CD4-positive, alpha-beta T cell treated with Interleukin-17A for 1 hour (primary cell): ENCODE measurements at regions not wholly inside any gene's neighbourhood (a gene's known extent, or its start where the extent isn't known, plus 50 kb on each side); places are given as distances from the start of the nearest gene placed in this dataset.
"Not testable (repeated sequence)": the region's sequence is repeated elsewhere in the genome, so short reads cannot be mapped to it uniquely, and the experiment has no call there.

Source experiments
- DNase-seq: peaks from one replicate; pipeline ENCODE4 v3.0.0-alpha.2; 2020

DNA sequence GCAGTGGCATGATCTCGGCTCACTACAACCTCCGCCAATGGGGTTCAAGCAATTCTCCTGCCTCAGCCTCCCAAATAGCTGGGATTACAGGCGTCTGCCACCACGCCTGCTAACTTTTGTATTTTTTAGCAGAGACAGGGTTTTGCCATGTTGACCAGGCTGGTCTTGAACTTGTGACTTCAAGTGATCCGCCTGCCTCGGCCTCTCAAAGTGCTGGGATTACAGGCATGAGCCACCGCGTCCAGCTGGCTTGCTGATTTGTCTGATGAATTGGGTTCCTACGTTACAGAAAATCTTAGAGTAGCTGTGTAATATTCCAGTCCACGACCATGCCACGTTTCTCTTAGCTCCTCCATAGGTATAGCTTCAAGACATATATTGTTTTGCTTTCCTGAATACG is 102.6 kb upstream of the OTOS start:
- not testable (repeated sequence) for DNase-seq

DNA sequence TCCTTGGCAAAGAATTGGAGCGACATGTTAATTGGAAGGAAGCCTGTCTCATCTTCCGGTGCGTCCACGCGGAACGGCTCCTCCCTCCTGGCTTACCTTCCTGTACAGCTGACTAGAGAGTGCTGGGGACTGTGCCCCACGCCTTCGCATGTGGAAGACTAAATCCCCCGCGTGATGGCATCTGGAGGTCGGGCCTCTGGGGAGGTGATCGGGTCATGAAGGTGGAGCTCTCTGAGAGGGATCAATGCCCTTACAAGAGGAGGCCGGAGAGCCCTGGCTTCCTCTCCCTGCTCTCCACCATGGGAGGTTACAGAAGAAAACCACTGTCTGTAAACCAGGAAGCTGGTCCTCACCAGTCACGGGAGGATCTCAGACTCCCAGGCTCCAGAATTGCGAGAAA is 104.1 kb upstream of the OTOS start:
- DNase-seq, result no peak

DNA sequence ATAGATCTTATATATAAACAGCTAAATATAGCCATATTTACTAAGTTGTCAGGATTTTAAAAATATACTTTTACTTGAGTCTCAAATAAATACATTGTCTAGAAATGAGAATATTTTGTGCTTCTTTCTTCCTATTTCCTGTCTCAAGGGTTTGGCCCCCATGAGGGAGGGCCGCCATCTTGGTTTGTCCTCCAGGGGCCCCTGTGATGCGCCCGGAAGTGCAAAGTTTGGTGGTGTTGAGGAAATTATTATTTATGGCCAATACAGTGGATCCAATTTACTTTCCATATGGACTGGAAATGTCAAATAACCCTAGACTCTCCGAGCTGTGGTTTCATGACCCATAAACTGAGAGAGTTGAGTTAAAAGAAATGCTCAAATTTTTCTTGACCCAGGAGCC is 104.7 kb upstream of the OTOS start:
- no peak for DNase-seq

DNA sequence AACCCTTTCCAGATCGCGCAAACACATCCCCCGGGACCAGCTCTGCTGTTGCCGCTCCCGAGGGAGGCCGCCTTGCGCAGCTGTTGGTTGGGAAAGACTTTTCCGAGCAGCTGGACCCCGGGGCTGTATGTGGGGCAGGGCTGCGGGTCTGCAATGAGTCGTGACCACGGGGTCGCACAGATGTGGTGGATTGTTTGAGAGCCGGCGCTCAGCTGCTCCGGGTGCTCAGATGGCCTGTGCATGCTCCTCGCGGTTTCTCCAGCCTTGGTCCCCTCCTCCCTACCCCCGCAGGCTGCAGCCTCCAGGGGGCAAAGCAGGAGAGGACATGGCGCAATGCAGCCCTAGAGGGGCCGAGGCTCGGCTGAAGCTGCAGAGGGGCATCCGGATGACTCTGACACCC is 105.2 kb upstream of the OTOS start:
- DNase-seq, result no peak

DNA sequence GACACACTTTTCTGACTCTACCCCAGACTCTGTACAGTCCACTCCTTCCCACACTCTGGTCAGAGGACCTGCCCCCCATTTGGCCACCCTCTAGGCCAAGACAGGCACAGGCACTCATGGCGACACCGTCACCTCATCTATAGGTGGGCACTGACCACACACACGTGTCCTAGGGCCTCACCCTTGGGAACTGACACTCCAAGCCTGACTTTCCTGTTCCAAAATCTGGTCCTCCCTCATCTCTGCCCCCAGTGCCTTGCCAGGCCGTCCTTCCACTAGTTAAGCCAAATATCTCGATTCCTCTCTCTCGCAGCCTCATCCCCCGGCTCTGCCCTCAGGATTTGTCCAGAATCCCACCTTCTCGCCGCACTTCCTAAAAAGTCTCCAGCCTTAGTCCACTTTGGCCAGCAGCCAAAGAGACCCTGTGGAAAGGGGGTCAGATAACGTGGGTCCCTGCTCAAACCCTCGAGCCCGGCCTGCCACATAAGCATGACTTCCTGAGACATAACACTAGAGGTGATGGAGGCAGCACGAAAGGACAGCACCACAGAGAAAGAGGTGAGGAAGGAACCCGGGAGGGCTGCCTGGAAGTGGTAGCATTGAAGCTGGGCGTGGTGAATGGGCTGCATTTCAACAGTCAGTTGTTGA is 105.8 kb upstream of the OTOS start:
- DNase-seq, result no peak

DNA sequence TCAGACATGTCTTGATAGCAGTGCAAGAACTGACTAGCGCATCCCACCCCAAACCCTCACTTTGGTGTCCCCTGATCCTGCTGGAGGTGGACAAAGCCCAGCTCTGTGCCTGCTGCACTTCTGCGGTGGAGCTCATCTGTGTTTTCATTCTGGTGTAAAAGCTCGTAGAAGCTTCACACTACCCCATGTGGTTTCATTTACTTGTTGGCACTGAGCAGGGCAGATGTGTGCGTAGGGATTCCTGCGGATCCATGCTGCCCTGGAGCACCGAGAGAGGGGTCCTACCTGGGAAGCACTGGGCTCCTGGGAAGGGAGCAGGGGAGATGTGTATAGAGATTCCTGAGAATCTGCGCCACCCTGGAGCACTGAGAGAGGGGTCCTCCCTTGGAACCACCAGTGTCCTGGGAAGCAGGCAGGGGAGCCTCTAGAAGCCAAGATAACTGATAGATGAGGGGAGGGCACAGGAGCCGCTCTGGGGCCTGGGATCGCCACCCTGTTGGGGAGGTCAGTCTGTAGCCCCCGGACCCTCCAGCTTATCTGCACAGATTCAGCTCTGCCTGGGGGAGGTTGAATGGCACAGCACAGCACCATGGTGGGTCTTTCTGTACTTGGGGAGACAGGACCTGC is 106.9 kb upstream of the OTOS start:
- DNase-seq, result no peak

DNA sequence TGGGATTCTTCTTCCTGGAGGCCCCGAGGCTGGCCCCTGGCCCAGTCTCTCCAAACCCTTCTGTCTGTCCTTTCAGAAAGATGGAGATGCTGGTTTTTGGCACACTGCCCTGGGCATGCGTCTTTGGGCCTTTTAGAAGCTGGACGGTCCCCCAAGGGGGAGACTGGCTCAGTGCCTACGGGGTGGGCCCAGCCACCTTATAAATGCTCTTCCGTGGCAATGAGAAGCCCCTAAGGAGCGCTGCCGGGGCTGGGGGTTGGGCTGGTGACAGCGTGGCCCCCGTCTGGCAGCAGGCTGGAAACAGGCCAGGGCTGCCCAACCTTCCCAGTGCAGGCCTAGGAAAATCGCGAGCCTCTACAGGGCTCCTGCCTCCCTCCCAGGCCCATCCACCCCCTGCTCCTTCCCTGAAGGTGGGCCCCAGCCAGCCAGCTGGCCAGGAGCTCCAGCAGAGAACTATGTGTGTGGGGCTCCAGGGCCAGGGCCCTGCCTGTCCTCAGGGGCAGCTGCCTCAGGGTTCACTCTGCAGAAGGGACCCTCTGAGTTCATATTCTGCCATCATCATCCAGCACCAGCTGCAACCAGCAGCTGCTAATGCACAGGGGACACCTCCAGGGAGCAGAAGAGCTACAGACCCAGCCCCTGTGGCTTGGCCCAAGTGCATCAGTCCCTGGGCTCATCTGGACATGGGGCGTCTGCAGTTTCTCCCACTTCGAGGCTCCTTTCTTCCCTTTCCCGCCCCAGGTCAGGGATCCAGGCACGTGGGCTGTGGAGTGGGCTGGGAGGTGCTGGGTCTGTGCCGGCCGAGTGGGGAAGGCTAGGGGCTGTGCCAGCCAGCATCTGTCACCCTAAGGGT is 107.6 kb upstream of the OTOS start:
- DNase-seq, result no peak

DNA sequence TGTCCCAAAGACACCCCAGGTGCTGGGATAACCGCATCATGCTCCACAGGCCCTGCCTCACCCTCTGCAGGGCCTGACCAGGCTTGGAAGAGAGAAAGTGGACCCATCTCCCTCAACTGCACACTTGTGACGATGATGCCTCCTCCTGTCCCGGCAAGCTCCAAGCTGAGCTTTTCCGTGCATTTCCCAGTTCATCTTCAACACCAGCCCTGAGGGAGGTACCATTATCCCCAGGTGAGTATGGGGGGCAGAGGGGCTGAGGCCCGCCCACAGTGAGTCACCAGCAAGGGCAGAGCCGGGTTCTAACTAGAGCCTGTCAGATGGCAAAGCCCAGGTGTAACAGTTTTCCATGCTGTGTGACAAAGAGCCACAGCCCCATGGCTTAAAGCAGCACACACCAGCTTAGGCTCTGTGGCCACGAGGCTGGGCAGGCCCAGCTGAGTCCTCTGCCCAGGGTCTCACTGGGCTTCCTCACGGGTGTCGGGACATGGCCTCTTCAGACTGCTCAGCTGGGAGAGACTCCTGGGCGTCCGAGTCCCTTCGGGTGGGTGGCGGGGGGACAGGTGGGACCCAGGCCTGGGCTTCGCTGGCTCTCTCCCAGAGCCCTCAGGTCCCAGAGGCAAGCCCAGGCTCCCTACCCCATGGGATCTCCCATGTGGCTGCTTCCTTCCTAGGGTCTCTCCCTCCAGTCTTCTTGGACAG is 108.4 kb upstream of the OTOS start:
- no peak for DNase-seq

DNA sequence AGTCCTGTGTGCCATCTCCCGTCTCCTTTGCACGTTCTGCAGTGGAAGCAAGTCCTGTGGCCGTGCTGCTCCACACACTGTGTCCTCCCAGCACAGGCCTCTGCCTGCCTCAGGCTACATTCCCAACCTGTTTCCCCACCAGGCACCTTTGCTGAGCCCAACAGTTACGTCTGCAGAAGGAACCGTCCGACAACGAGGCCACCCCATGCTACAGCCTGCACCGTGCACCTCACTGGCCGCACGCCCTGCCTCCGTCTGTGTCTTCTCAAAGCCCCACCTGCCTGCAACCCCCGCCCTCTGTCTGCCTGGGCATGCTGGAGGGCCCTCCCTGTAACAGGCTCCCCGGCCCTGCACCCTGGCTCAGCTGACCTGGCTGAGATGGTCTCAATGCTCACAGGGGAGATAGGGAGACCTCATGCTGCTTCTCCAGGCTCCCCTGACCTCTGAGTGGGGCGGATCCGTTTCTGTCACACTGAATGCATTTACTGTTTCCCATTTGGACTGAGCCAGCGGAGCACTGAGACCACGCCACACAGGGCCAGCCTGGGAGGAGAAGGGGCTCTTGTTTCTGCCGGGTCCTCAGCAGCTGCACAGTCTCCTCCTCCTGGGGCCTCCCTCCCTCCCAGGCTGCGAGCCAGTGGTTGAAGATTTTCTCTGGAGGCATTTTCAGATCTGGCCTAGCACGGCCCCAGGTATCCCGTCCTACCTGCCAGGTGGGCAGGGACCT is 109.1 kb upstream of the OTOS start:
- DNase-seq, result no peak

DNA sequence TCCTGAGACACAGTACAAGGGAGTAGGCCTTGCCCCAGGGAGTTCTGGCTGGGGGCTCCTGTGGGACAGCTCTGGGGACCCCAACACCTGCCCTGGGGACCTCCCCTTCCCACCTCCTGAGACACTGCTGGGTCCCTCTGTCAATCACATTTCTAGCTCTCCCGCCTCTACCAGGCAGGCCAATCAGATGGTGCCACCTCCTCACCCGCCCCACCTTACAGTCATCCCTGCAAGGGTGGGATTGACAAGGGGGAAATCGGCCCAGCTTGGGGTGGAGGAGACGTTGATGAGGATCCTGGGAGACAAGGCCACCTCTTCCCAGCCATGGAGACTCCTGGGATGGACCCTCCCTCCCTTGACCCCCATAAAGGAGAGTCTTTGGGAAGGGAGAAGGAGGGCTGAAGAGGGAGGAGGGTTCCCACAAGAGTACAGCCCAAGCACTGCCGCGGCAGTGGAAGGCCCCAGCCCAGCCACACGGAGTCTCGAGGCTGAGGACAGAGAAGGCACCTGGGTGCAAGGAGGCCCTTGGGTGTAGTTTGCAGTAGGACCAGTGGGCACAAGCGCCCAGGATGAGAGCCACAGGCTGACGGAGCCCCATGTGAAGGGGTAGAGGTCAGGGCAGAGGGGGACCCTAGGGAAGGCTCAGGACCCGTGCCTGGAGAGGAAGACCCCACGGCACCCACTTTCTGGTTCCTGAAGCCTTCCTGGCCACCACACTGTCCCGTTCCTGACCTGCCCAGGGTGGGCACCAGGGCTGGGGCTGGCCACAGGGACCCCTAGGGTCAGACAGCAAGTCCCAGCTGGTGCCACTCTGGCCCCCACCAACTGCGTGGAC is 109.9 kb upstream of the OTOS start:
- DNase-seq, result no peak

DNA sequence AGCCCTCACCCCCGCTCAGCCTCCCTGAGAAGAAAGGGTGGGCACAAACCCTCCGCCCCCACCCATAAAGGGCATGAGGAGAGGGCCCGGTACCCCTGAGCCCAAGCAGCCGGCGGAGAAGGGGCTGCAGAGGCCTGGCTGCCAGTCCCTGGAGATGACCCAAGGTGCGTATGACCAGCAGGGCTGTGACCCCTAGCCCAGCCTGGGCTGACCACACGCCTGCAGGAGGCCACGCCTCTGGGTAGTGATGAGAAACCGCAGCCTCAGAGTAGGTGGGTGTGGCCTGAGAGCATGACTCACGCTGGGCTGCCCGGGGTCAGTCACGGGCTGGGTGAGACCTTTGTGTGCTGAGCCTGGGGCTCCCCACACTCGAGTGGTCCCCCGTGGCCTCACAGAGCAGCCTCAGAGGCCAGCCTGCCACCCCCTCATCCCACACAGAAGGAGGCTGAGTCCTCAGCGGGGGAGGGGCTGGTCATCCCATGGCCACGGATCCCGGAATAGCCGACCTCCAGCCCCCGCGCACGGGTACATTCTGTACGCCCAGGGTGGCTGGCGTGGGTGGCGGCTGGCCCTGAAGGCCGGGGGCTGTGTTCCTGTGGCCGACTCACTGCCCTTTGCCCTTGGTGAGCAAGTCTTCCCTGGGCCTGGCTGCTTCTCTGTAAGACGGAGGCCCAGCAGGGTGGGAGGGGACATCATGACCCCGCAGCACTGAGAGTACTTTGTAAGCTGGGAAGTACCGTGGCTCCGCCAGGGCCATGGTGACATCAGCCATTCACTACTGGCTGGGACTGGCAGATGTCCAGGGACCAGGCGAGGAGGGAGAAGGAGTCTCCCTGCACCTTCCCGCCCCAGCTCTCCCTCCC is 110.8 kb upstream of the OTOS start:
- no peak for DNase-seq

DNA sequence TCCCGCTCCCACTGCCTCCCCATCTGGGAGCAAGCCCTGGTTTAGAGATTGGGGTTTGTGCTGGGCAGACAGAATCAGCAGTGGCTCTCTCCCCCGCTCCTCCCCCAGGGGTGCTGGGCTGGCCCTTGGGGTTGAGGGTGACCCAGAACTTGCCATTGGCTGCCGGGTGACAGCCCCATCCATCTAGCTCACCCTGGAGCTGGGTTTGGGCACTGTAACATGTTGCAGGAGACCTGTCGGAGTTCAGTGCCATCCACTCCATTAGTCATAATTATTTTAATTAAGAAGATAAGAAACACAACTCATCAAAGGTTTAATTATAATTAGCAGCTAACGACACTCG is 111.4 kb upstream of the OTOS start:
- no peak for DNase-seq

DNA sequence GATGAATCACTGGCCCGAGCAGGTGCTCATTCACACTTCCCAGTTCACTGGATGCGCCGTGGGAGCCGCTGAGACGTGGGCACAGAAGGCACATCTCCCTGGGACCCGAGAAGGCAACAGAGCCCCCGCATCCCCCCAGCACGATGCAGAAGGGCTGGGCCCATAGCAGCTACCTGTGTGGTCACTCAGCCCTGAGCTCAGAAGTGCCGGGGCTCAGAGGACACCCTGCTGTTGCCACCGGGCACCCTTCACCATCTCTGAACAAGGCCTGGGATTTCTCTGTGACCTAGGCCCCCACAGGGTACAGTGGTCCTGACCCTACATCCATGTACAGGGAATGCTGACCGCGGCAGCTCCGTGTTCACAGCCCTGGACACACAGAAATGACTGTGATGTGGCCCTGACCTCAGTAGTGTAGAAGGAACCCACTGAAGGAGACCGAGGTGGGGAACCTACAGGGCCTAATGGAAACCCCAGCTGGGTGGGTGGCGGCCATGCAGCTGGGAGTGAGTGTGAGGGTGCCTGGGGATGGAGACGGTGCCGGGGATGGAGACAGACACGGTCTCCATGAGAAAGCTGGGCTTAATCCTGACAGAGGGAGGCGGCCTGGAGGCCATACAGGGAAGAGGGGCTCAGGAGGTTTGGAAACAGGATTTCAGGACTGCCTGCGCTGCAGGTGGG is 111.9 kb upstream of the OTOS start:
- DNase-seq, result no peak

DNA sequence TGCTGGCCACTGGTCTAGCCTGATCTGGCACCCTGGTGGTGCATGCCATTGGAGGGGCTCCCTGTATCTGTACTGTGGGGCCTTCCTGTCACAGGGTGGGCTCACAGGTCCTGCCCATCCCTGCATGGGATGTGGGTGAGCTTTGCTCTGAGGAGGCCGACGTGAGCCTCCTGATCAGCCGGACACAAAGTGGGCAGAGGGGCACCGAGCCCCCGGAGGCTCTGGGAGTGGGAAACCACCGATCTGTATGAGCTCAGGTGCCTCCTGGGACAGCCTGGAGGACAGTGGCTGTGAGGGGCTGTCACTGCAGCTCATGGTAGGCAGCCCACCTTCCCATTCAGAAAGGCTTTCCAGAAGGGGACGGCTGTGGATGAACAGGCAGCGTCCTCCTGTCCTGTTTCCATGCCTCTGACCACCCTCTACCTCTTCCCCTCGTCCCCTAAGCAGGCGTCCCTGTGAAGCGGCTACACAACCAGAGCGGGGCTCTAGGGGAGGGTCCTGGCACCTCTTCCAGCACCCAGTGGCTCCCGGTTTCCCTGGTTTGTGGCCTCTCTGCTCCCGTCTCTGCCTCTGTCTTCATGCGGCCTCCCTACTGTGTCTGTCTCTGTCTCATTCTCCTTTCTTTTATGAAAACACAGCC is 112.5 kb upstream of the OTOS start:
- DNase-seq, result no peak

DNA sequence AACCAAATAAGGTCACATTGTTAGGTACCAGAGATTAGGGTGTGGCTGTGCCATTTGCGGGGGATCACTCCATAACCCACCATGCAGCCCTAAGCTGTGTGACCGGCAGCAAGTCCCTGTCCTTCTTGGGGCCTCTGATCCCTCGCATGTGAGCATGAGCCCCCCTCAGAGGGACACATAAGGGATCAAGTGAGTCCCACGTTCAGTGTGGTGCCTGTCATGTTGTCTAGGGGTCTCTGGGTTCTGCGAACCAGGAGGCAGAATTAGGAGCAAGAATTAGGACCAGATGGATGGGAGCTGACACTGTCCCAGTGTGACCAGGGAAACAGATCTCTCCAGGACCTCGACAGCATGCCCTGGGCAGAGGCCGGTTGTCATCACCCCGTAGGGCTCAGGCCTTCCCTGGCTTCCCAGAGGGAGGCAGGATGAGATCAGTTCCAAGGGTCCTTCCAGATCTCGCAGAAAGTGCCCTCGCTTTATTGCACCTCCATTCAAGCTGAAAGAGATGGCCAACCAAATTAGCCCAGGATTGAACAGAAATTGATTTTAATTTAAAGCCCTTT is 113.2 kb upstream of the OTOS start:
- no peak for DNase-seq

DNA sequence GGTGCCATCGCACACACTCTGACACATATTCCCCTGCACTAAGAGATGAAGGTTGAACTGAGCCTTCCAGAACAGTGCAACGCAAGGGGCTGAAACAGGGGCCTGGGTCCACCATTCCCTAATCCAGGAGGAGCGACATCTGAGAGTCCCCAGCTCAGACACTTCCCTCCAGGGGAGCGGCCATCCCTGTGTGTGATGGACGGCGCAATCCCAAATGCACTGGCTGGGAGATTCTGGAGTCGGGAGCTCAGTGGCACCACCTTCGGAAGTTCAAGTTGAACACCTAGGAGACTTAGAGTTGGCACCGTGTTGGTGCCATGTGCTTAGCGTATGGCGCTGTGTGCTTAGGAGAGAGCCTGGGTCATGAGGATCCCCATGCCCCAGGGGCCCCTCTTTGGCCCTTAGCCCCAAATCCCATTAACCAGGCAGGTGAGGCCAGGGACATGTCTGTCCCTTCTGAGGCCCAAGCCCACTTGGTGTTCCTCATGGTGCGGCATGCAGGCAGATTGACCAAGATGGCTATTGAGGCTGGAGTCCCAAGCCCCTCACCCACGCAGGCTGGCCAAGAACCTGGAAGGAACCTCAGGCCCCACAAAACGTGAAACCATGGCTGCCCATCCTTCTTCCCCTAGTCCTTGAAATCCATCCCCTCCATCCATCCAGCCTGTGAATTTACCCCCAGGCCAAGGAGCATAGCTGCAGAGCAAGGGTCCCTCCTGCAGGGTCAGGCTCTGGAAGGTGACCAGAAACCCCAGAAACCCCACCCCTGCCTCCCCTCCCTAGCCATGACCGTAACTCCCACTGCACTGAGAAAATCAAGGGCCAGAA is 114.1 kb upstream of the OTOS start:
- DNase-seq, result no peak

DNA sequence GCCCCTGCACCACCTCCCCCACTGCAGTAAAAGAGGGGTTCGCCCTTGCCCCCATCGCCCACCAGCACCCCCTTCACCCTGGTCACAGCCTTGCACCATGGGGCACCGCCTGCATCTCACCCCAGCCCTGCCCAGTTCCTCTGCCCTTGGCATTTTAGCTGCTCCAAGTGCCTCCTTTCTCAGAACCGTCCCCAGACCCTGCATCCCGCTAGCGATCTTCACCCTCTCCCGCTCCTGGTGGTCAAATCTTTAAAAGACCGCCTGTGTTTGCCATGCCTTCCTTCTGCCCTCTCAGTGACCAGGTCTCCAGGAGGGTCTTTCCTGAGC is 114.7 kb upstream of the OTOS start:
- DNase-seq, result no peak

DNA sequence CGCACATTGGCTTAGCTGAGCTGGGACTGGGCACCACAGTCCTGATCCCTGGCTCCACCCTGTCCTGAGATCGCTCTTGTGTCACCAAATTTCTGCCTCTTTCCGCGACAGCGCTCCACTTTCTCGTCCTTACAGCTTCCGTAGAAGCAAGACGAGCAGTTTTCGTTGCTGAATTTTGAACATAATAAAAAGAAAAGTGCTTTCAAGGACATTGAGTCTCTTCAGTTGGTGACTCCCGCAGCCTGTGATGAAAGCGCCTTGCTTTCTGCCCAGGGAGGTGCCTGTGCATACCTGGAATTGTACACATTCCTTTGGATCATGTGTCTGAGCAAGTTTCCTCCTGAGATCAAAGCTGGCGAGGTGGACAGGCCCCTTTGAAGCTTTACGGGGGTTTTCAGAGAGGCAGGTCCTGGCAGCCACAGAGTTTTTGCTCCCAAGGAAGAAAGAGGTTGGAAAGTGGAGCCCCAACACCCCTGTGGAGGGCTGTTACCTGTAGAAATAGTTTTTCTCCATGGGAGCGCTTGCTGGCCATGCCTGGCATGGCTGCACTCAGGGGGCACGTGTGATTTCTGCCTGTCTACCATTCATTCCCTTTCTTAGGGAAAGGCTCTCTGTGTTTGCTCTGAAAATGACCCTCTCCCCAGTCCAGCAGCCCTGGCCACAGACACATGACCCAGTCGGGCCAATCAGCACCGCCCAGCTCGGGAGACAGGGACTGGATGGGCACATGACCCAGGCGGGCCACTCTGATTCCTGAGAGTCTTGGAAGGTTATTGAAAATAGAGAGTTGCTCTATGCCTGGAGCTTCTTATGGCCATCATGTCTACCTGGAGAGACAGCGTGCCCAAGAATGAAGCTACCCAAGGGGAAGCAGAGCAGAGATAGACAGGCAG is 115.6 kb upstream of the OTOS start:
- no peak for DNase-seq
